HL-60 (cell line): ENCODE measurements at regions not wholly inside any gene's neighbourhood (a gene's known extent, or its start where the extent isn't known, plus 50 kb on each side); places are given as distances from the start of the nearest gene placed in this dataset.

Source experiments
- CTCF ChIP-seq: IDR thresholded peaks from one replicate; pipeline ENCODE4 v1.5.1; 2011; ENCODE audit warnings: low read length, control low read depth, inconsistent platforms; ENCODE audit not compliant: insufficient read depth
- POLR2AphosphoS5 ChIP-seq: IDR thresholded peaks from 2 replicates; pipeline ENCODE4 v1.6.1; 2012; ENCODE audit warnings: low read depth
- REST ChIP-seq: IDR thresholded peaks from 2 replicates; pipeline ENCODE4 v1.6.1; 2012; ENCODE audit warnings: low read depth; ENCODE audit not compliant: insufficient replicate concordance

GRCh38 chr12:34287986-34288962 lies 266.0 kb downstream of the ALG10 start:
- TF ChIP-seq CTCF (no peak), POLR2AphosphoS5 (no peak), REST (no peak)
